ENCODE measurements at regions not wholly inside any gene's neighbourhood (a gene's known extent, or its start where the extent isn't known, plus 50 kb on each side); places are given as distances from the start of the nearest gene placed in this dataset.

DNA sequence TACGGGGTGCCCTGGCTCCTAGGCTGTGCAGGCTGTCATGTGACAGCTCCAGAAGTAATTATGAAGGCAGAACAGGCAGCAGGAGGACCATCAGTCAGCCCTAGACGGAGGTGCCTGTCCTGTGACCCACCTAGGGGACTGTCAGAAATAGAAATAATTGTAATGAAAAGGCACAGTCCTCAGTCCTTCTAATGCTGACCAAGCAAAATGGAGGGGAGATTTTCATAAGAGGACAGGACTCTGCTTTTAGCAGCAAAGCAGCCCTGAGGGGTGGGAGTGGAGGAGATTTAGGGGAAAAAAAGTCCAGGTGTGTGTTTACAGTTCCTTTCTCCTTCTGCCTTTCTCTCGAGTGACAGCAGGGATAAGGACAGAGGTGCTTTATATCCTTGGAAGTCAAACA is 108.3 kb upstream of the KIRREL3 start:
- TF ChIP-seq POLR2AphosphoS5 (IDR thresholded peaks at IDR 0.05; ENCODE audit: low read length) (no peak), SREBF1 (IDR thresholded peaks at IDR 0.05; ENCODE audit: low read length) (no peak), EP300 (IDR thresholded peaks at IDR 0.05; ENCODE audit: borderline replicate concordance in 1 of 2, control insufficient read depth in 1 of 2, low read depth in 2 of 2, low read length in 2 of 2) (no peak), HDAC2 (IDR thresholded peaks at IDR 0.05) (no peak), TCF12 (IDR thresholded peaks at IDR 0.05; ENCODE audit: low read depth, low read length) (no peak), GABPA (IDR thresholded peaks at IDR 0.05; ENCODE audit: low read depth) (no peak)
- TF ChIP-seq, protein P1, sequence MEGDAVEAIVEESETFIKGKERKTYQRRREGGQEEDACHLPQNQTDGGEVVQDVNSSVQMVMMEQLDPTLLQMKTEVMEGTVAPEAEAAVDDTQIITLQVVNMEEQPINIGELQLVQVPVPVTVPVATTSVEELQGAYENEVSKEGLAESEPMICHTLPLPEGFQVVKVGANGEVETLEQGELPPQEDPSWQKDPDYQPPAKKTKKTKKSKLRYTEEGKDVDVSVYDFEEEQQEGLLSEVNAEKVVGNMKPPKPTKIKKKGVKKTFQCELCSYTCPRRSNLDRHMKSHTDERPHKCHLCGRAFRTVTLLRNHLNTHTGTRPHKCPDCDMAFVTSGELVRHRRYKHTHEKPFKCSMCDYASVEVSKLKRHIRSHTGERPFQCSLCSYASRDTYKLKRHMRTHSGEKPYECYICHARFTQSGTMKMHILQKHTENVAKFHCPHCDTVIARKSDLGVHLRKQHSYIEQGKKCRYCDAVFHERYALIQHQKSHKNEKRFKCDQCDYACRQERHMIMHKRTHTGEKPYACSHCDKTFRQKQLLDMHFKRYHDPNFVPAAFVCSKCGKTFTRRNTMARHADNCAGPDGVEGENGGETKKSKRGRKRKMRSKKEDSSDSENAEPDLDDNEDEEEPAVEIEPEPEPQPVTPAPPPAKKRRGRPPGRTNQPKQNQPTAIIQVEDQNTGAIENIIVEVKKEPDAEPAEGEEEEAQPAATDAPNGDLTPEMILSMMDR (IDR thresholded peaks at IDR 0.05 in 2 of 3, conservative IDR thresholded peaks at IDR 0.05 in 1 of 3; ENCODE audit: control insufficient read depth in 2 of 3, extremely low read depth in 1 of 3, insufficient read depth in 1 of 3, low read depth in 3 of 3, low read length in 3 of 3): no peak

Data from GM12878 (cell line).